ENCODE measurements at regions not wholly inside any gene's neighbourhood (a gene's known extent, or its start where the extent isn't known, plus 50 kb on each side); places are given as distances from the start of the nearest gene placed in this dataset.

DNA sequence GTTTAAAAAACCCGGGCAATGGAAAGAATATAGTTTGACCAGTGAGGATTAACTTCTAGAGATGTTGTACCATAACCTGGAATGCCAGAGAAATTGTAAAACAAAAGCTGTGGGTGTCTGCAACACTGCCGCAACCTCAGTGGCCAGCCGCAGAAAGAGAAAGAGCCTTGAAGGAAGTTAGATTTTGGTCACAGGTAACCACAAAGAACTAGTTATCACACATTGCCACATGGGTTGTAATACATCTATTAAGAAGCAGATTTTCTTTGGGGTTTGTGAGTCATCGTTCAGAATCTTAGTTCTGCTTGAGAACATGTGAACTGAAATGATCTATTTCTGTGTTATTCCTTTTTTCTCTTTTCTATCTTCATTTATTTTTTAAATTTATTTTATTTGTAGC lies 222.9 kb upstream of the AGAP1 start:
- intact Hi-C loops (cut with micrococcal nuclease; ENCODE audit: unreplicated experiment), result no loop called here
- Mint-ChIP-seq H3K4me3 (ENCODE audit: unreplicated experiment) (no peak overlapping the region), H3K4me1 (ENCODE audit: low read depth, unreplicated experiment) (peaks cover 5% of the 10 kb centered on the region), H3K27me3 (ENCODE audit: insufficient read depth, unreplicated experiment) (peaks cover 4% of the 10 kb centered on the region), H3K36me3 (ENCODE audit: insufficient read depth, unreplicated experiment) (no peaks in the 10 kb centered on the region), H3K27ac (ENCODE audit: unreplicated experiment) (no peak overlapping the region), H3K9me3 (ENCODE audit: unreplicated experiment) (no peaks in the 10 kb centered on the region)
- Histone ChIP-seq H3K4me3 (ENCODE audit: low read depth, low read length) (no peak overlapping the region), H3K9me3 (no peaks in the 10 kb centered on the region), H3K4me1 (peaks cover 4% of the 10 kb centered on the region; the same call in 1 of the 2 replicates), H3K27me3 (replicated peaks; ENCODE audit: control insufficient read depth, insufficient read depth, low read length) (no peaks in the 10 kb centered on the region), H3K36me3 (ENCODE audit: control insufficient read depth, insufficient read depth, low read length) (no peaks in the 10 kb centered on the region)
- DNase-seq, result no peak
- no TSS peak for BruUV-seq (replicated peaks)
- ChIA-PET POLR2A (no interaction called here), CTCF (no interaction called here)
- TF ChIP-seq, protein P1, sequence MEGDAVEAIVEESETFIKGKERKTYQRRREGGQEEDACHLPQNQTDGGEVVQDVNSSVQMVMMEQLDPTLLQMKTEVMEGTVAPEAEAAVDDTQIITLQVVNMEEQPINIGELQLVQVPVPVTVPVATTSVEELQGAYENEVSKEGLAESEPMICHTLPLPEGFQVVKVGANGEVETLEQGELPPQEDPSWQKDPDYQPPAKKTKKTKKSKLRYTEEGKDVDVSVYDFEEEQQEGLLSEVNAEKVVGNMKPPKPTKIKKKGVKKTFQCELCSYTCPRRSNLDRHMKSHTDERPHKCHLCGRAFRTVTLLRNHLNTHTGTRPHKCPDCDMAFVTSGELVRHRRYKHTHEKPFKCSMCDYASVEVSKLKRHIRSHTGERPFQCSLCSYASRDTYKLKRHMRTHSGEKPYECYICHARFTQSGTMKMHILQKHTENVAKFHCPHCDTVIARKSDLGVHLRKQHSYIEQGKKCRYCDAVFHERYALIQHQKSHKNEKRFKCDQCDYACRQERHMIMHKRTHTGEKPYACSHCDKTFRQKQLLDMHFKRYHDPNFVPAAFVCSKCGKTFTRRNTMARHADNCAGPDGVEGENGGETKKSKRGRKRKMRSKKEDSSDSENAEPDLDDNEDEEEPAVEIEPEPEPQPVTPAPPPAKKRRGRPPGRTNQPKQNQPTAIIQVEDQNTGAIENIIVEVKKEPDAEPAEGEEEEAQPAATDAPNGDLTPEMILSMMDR (IDR thresholded peaks at IDR 0.05; ENCODE audit: insufficient read depth in 1 of 2, low read depth in 1 of 2, low read length in 1 of 2, severe bottlenecking in 1 of 2, unreplicated experiment in 1 of 2), result no peak

DNA sequence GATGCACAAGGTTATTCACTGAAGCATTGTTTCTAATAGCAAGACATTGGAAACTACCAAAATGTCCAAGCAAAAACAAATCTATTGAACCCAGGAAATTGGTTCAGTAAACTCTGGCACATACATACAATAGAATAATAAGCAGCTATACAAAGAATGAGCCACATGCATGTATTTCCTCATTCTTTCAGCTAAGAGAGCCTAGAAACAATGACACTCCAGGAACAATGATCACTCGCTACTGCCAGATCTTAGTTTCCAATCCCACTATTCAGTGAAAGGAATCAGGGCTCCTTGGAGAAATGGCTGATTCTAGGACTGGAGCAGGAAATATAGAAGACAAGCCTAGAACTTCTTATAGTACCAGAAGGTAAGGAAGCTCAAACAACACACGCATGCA lies 221.9 kb upstream of the AGAP1 start:
- no peaks in the 10 kb centered on the region for H3K9me3 Mint-ChIP-seq (ENCODE audit: unreplicated experiment)
- no peak overlapping the region for H3K27ac Mint-ChIP-seq (ENCODE audit: unreplicated experiment)
- BruUV-seq (replicated peaks), result no TSS peak
- H3K4me1 Mint-ChIP-seq (ENCODE audit: low read depth, unreplicated experiment), result peaks cover 5% of the 10 kb centered on the region
- intact Hi-C loops (cut with micrococcal nuclease; ENCODE audit: unreplicated experiment), result no loop called here
- no peaks in the 10 kb centered on the region for H3K36me3 Mint-ChIP-seq (ENCODE audit: insufficient read depth, unreplicated experiment)
- H3K4me1 ChIP-seq, result peaks cover 4% of the 10 kb centered on the region; the same call in 1 of the 2 replicates
- no peak overlapping the region for H3K4me3 ChIP-seq (ENCODE audit: low read depth, low read length)
- TF ChIP-seq, protein P1 (IDR thresholded peaks at IDR 0.05; ENCODE audit: insufficient read depth in 1 of 2, low read depth in 1 of 2, low read length in 1 of 2, severe bottlenecking in 1 of 2, unreplicated experiment in 1 of 2), result no peak
- H3K27me3 Mint-ChIP-seq (ENCODE audit: insufficient read depth, unreplicated experiment), result peaks cover 6% of the 10 kb centered on the region
- H3K4me3 Mint-ChIP-seq (ENCODE audit: unreplicated experiment), result no peak overlapping the region
- DNase-seq, result no peak
- ChIA-PET POLR2A (no interaction called here), CTCF (no interaction called here)
- no peaks in the 10 kb centered on the region for H3K27me3 ChIP-seq (replicated peaks; ENCODE audit: control insufficient read depth, insufficient read depth, low read length)
- no peaks in the 10 kb centered on the region for H3K36me3 ChIP-seq (ENCODE audit: control insufficient read depth, insufficient read depth, low read length)
- no peaks in the 10 kb centered on the region for H3K9me3 ChIP-seq

DNA sequence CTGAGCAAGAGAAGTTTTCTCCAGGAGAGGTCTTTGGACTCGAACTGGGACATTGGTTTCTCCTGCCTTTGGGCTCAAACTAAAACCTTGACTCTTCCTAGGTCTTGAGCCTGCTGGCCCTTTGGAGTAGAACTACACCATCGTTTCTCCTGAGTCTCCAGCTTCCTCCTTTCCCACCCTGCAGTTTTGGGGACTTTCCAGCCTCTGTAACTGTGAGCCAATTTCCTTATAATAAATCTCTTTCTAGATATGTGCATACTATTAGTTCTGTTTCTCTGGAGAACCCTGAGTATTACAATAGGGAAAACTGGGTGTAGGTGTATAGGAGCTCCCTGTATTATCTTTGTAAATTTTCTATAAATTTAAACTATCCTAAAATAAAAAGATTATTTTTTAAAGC lies 219.8 kb upstream of the AGAP1 start:
- CTCF ChIA-PET, result no interaction called here
- Mint-ChIP-seq H3K27ac (ENCODE audit: unreplicated experiment) (no peak overlapping the region), H3K4me1 (ENCODE audit: low read depth, unreplicated experiment) (no peaks in the 10 kb centered on the region), H3K27me3 (ENCODE audit: insufficient read depth, unreplicated experiment) (peaks cover 9% of the 10 kb centered on the region), H3K9me3 (ENCODE audit: unreplicated experiment) (no peaks in the 10 kb centered on the region), H3K36me3 (ENCODE audit: insufficient read depth, unreplicated experiment) (no peaks in the 10 kb centered on the region), H3K4me3 (ENCODE audit: unreplicated experiment) (no peak overlapping the region)
- Histone ChIP-seq H3K4me1 (no peaks in the 10 kb centered on the region), H3K36me3 (ENCODE audit: control insufficient read depth, insufficient read depth, low read length) (no peaks in the 10 kb centered on the region), H3K27me3 (replicated peaks; ENCODE audit: control insufficient read depth, insufficient read depth, low read length) (no peaks in the 10 kb centered on the region), H3K9me3 (no peaks in the 10 kb centered on the region), H3K4me3 (ENCODE audit: low read depth, low read length) (no peak overlapping the region)
- DNase-seq, result no peak
- intact Hi-C loops (cut with micrococcal nuclease; ENCODE audit: unreplicated experiment), result no loop called here
- no TSS peak for BruUV-seq (replicated peaks)
- POLR2A ChIA-PET, result no interaction called here
- TF ChIP-seq, protein P1 (IDR thresholded peaks at IDR 0.05; ENCODE audit: insufficient read depth in 1 of 2, low read depth in 1 of 2, low read length in 1 of 2, severe bottlenecking in 1 of 2, unreplicated experiment in 1 of 2), result no peak
